ENCODE measurements at regions not wholly inside any gene's neighbourhood (a gene's known extent, or its start where the extent isn't known, plus 50 kb on each side); places are given as distances from the start of the nearest gene placed in this dataset.

GRCh38 chr18:9021458-9021857, 81.0 kb upstream of the NDUFV2 start:
- no peak for TF ChIP-seq CTCF (IDR thresholded peaks at IDR 0.05)
- no peak for TF ChIP-seq POLR2AphosphoS5 (IDR thresholded peaks at IDR 0.05)
- no peak for TF ChIP-seq POLR2A (IDR thresholded peaks at IDR 0.05)

Data from breast epithelium (tissue), 3 donors.